Left hindlimb (tissue), 1 donor: ENCODE measurements at regions not wholly inside any gene's neighbourhood (a gene's known extent, or its start where the extent isn't known, plus 50 kb on each side); places are given as distances from the start of the nearest gene placed in this dataset.
"Not testable (repeated sequence)": the region's sequence is repeated elsewhere in the genome, so short reads cannot be mapped to it uniquely, and the experiment has no call there.

Source experiments
- DNase-seq: peaks from one replicate; pipeline ENCODE4 v3.0.0-alpha.2; 2018

GRCh38 chr11:67940440-67940839 is 63.5 kb downstream of the UNC93B1 start:
- DNase-seq, result not testable (repeated sequence)

GRCh38 chr11:67938964-67939363 is 64.9 kb downstream of the UNC93B1 start:
- DNase-seq, result not testable (repeated sequence)

GRCh38 chr11:67938371-67938770 is 65.5 kb downstream of the UNC93B1 start:
- DNase-seq, result not testable (repeated sequence)

- not testable (repeated sequence) for DNase-seq
Observed at GRCh38 chr11:67923565-67923964, 80.3 kb downstream of the UNC93B1 start.

- DNase-seq, result not testable (repeated sequence)
Observed at GRCh38 chr11:67920546-67920945, 83.4 kb downstream of the UNC93B1 start.

- DNase-seq, result not testable (repeated sequence)
Observed at GRCh38 chr11:67912184-67912583, 91.7 kb downstream of the UNC93B1 start.

GRCh38 chr11:67911211-67911610 is 92.7 kb downstream of the UNC93B1 start:
- not testable (repeated sequence) for DNase-seq

- DNase-seq, result not testable (repeated sequence)
Observed at GRCh38 chr11:67910803-67911202, 93.1 kb downstream of the UNC93B1 start.

GRCh38 chr11:67906969-67907368 is 96.9 kb downstream of the UNC93B1 start:
- not testable (repeated sequence) for DNase-seq

GRCh38 chr11:67899462-67899861 is 104.4 kb downstream of the UNC93B1 start:
- not testable (repeated sequence) for DNase-seq

- not testable (repeated sequence) for DNase-seq
Observed at GRCh38 chr11:67893487-67893886, 110.4 kb downstream of the UNC93B1 start.

- not testable (repeated sequence) for DNase-seq
Observed at GRCh38 chr11:67889646-67890045, 114.3 kb downstream of the UNC93B1 start.

GRCh38 chr11:67888056-67888455 is 115.8 kb downstream of the UNC93B1 start:
- not testable (repeated sequence) for DNase-seq

GRCh38 chr11:67886672-67887071 is 117.2 kb downstream of the UNC93B1 start:
- DNase-seq, result not testable (repeated sequence)

- DNase-seq, result not testable (repeated sequence)
Observed at GRCh38 chr11:67886207-67886606, 117.7 kb downstream of the UNC93B1 start.

GRCh38 chr11:67885574-67885973 is 118.3 kb downstream of the UNC93B1 start:
- not testable (repeated sequence) for DNase-seq

- DNase-seq, result not testable (repeated sequence)
Observed at GRCh38 chr11:67884761-67885558, 118.9 kb downstream of the UNC93B1 start.

GRCh38 chr11:67884073-67884757 is 119.7 kb downstream of the UNC93B1 start:
- DNase-seq, result not testable (repeated sequence)

GRCh38 chr11:67882304-67882703 is 121.6 kb downstream of the UNC93B1 start:
- not testable (repeated sequence) for DNase-seq

GRCh38 chr11:67881836-67882235 is 122.1 kb downstream of the UNC93B1 start:
- DNase-seq, result not testable (repeated sequence)

GRCh38 chr11:67880594-67881196 is 123.2 kb downstream of the UNC93B1 start:
- not testable (repeated sequence) for DNase-seq

GRCh38 chr11:67878666-67879065 is 125.2 kb downstream of the UNC93B1 start:
- DNase-seq, result not testable (repeated sequence)

- not testable (repeated sequence) for DNase-seq
Observed at GRCh38 chr11:67877316-67877715, 126.6 kb downstream of the UNC93B1 start.
